HAP-1 (cell line): ENCODE measurements at regions not wholly inside any gene's neighbourhood (a gene's known extent, or its start where the extent isn't known, plus 50 kb on each side); places are given as distances from the start of the nearest gene placed in this dataset.
"Not testable (repeated sequence)": the region's sequence is repeated elsewhere in the genome, so short reads cannot be mapped to it uniquely, and the experiment has no call there.

ENCODE experiments used
- DNase-seq, 2 experiments: peaks; one replicate each; pipeline ENCODE4 v3.0.0-alpha.2; 2016 to 2020; ENCODE audit warnings: low spot score in 2 of 2
- H3K27me3 ChIP-seq: fragments of 250-450 bp; sonication (Bioruptor Pico); 2 replicates; pipeline ENCODE4 v1.5.1; 2020; ENCODE audit warnings: low read depth, mild to moderate bottlenecking, moderate library complexity
- H3K36me3 ChIP-seq: fragments of 250-450 bp; sonication (Bioruptor Pico); replicated peaks from 2 replicates; pipeline ENCODE4 v1.5.1; 2020; ENCODE audit warnings: mild to moderate bottlenecking
- H3K4me1 ChIP-seq: fragments of 250-450 bp; sonication (Bioruptor Pico); 2 replicates; pipeline ENCODE4 v1.5.1; 2020; ENCODE audit warnings: mild to moderate bottlenecking
- H3K4me3 ChIP-seq: fragments of 250-450 bp; sonication (Bioruptor Pico); 2 replicates; pipeline ENCODE4 v1.5.1; 2020; ENCODE audit warnings: mild to moderate bottlenecking, moderate library complexity
- H3K9me3 ChIP-seq: fragments of 250-450 bp; sonication (Bioruptor Pico); 2 replicates; pipeline ENCODE4 v1.5.1; 2020; ENCODE audit warnings: mild to moderate bottlenecking, moderate library complexity
- in situ Hi-C: fragments of 300-500 bp; cut with MboI; formaldehyde crosslinking; loops from 3 replicates; pipeline ENCODE4 v1.14.3; 2020; ENCODE audit warnings: low sequenced_read_pairs, inconsistent platforms, mixed read lengths

DNA sequence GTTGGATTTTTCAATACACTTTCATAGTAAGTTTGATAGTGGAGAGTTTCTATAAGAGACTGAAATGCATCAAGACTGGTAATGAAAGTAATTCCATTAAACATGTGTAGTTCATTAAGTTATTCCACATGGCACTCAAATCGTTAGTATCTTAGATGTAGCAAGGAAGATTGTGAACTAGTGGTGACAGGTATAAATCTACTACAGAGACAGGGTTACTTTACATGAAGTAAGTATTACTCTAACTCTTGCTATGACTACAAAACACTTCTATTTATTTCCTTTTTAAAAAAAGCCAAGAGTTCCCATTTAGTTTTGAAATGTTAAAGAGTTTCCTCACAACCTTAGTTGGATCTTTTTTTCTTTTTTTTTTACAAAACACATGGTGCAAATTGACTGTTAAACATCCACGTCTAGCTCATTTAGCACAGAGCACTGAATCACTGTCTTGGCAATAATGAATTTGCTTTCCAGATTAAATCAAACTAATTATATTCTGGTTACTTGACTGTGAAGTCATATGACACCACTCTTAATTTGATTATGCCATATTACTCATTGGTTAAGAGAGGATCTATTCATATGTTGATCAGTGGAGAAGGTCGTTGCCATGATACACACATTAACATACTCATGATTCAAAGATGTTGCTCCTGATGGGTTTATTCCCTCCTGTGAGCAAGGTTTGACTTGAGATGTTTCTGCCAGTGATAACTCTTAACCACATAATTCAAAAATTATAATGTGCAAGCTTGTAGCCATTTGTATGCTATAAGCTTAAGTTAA lies 644.8 kb downstream of the EFNA5 start:
- in situ Hi-C loops: no loop called here
- H3K9me3 ChIP-seq: no peaks in the 10 kb centered on the region

DNA sequence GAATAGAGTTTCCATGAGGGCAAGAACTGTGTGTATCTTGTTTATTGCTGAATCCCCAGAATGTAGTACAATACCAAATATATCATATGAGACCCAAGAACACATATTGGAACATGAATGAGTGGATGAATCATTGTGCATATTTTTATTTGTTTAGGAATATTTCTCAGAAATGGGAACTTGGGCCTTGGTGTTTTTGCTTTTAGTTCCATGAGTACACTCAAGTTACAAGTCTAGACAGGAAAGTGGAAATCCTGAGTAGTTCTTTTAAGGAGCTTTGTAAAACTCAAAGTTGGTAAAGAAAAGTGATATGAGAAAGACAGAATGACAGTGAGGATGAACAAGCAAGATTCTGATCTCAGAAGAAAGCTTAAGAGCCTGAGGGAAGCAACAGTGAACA lies 647.0 kb downstream of the EFNA5 start:
- Histone ChIP-seq H3K27me3 (no peaks in the 10 kb centered on the region), H3K36me3 (no peaks in the 10 kb centered on the region), H3K4me1 (peaks cover 17% of the 10 kb centered on the region), H3K4me3 (no peak overlapping the region), H3K9me3 (no peaks in the 10 kb centered on the region)
- in situ Hi-C loops: no loop called here
- no peak for DNase-seq

More for the DNA sequence above, 644.8 kb downstream of the EFNA5 start:
- Histone ChIP-seq H3K4me3 (no peak overlapping the region), H3K27me3 (no peaks in the 10 kb centered on the region), H3K4me1 (peaks cover 17% of the 10 kb centered on the region), H3K36me3 (no peaks in the 10 kb centered on the region)
- DNase-seq: peak; percentile 10 to 88

DNA sequence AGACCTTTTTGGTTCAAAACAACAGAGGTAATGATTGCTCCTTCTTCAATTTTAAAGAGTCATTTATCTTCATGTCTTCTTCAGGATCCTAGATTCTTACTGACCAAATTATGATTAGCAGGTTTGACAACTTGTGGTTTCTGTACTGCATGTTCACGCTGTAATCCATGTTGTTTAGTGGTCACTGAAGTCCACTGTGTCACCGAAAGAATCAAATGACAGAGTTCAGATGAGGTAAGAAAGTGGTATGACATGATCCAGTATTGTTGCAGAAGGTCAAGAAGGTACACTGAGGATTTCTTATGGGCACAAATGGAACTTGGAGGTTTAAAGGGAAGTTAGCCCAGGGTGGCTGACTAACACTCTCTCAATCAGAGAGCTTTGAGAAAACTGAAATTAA lies 649.2 kb downstream of the EFNA5 start:
- Histone ChIP-seq H3K4me1 (peaks cover 20% of the 10 kb centered on the region), H3K4me3 (no peak overlapping the region), H3K9me3 (no peaks in the 10 kb centered on the region), H3K36me3 (no peaks in the 10 kb centered on the region), H3K27me3 (no peaks in the 10 kb centered on the region)
- no peak for DNase-seq
- in situ Hi-C loops: no loop called here

DNA sequence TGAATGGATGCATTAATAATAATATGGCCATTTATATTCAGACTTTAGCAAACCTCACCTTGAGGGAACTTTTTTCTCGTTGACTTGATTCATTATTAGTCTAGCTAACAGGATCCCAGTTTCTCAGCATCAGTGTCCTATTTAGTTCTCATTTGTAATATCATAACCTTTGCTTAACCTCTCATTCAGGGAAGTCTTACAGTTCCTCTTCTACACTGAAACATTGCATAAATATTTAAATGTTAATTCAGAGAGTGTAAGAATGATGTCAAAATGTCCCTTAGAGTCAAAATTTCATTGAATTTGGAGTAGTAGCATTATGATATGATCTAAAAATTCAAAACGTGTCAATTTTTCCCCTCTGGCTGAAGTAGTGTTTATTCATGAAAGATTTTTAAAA lies 650.1 kb downstream of the EFNA5 start:
- no peaks in the 10 kb centered on the region for H3K36me3 ChIP-seq
- in situ Hi-C loops: no loop called here
- H3K4me1 ChIP-seq: peaks cover 11% of the 10 kb centered on the region
- H3K27me3 ChIP-seq: no peaks in the 10 kb centered on the region
- H3K9me3 ChIP-seq: no peaks in the 10 kb centered on the region
- H3K4me3 ChIP-seq: no peak overlapping the region
- no peak for DNase-seq

DNA sequence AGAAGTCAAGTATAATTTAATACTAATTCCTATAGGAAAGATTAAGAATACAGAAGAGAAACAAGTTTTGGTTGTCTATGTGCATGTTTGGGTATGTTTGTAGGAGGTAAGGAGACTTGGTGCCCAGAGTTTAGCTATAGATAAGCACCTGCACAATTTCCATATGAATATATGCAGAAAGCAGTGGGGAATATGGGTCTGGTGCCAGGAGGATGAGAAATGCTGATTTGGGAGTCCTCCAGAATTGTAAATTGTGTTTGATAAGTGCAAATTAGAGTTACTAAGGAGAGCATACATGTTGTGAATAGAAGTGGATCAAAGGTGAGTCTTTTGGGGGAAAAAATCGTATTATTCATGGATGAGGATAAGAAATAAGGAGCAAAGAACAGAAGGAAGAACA lies 653.1 kb downstream of the EFNA5 start:
- Histone ChIP-seq H3K4me3 (no peak overlapping the region), H3K27me3 (no peaks in the 10 kb centered on the region), H3K36me3 (no peaks in the 10 kb centered on the region), H3K9me3 (no peaks in the 10 kb centered on the region), H3K4me1 (peaks cover 8% of the 10 kb centered on the region; the same call in 1 of the 2 replicates)
- in situ Hi-C loops: no loop called here
- DNase-seq: no peak

DNA sequence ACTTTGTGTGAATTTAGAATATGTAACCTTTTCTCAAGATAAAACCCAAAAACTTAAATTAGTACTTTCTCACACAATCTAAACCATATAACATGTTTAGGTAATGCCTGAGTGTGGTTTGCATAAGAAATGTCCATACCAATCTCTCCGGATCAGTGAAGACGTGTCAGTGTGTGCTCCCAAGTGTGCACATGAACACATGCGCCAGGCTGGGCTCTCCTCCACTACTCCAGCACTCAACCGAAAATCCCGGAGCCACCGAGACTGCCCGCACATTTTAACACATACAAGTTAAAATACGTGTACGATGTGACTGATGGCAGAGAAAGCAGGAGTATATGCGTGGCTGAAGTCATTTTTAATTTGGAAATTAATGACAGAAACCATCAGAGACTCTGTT lies 658.4 kb downstream of the EFNA5 start:
- Histone ChIP-seq H3K4me1 (no peaks in the 10 kb centered on the region; the same call in 1 of the 2 replicates), H3K4me3 (no peak overlapping the region), H3K9me3 (no peaks in the 10 kb centered on the region), H3K27me3 (no peaks in the 10 kb centered on the region), H3K36me3 (no peaks in the 10 kb centered on the region)
- no peak for DNase-seq
- in situ Hi-C loops: no loop called here

DNA sequence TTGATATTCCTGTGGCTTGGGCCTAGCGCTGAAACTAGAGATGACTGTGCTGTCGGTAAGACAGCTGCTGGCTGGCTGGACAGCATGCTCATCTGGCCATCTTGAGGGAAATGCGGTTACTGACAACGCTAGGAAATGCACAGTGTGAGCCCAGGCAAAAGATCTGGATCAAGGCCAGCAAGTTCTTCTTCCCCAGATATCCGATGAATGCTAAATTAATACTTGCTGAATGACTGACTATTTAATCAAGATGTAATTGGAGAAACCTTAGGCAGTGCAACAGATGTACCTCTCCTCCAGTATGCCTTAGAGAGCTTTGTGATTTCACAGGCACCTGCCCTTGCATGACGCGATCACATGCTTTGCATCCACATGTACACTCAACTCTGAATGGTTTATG lies 659.1 kb downstream of the EFNA5 start:
- in situ Hi-C loops: no loop called here
- Histone ChIP-seq H3K27me3 (no peaks in the 10 kb centered on the region), H3K4me1 (no peaks in the 10 kb centered on the region), H3K4me3 (no peak overlapping the region), H3K9me3 (no peaks in the 10 kb centered on the region), H3K36me3 (no peaks in the 10 kb centered on the region)
- DNase-seq: no peak

DNA sequence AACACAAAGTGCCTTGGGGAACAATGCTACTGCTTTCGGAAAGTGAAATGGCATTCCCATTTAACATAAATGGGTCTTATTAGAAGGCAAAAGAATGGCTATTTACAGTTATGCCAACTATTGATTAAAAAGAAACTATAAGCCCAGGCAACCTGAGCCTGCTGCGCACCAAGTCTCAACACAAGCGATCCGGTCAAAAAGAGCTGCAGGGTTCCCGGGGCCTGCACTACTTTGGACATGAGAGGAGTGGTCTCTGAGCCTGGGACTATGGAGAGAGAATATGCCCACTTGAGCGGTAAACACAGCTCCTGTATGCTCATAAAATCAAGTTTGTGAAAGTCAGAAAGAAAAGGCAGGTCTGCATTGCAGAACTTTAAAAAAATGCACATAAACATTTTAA lies 660.7 kb downstream of the EFNA5 start:
- Histone ChIP-seq H3K9me3 (no peaks in the 10 kb centered on the region), H3K4me3 (no peak overlapping the region), H3K36me3 (no peaks in the 10 kb centered on the region), H3K4me1 (peaks cover 8% of the 10 kb centered on the region), H3K27me3 (no peaks in the 10 kb centered on the region)
- in situ Hi-C loops: no loop called here
- DNase-seq: no peak

DNA sequence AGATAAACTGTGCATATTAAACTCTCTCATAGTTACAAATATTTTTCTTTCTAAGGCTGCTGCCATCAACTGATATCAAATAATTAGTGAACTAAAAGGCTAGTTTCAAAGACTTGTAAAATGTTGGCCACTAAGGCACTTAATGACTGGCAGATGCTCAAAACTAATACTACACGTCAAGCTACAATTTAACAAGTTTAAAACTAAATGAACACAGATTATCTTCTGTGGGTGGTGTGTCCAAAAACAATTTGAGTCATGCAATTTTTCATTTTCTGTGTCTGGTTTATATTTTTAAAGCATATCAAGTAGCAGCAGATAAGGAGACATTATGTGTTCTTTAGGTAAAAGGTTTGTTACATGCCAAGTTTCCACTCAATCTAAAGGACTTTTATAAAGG lies 665.1 kb downstream of the EFNA5 start:
- no peaks in the 10 kb centered on the region for H3K27me3 ChIP-seq
- DNase-seq: no peak
- no peak overlapping the region for H3K4me3 ChIP-seq
- H3K9me3 ChIP-seq: no peaks in the 10 kb centered on the region
- no peaks in the 10 kb centered on the region for H3K36me3 ChIP-seq
- in situ Hi-C loops: no loop called here
- peaks cover 12% of the 10 kb centered on the region for H3K4me1 ChIP-seq

DNA sequence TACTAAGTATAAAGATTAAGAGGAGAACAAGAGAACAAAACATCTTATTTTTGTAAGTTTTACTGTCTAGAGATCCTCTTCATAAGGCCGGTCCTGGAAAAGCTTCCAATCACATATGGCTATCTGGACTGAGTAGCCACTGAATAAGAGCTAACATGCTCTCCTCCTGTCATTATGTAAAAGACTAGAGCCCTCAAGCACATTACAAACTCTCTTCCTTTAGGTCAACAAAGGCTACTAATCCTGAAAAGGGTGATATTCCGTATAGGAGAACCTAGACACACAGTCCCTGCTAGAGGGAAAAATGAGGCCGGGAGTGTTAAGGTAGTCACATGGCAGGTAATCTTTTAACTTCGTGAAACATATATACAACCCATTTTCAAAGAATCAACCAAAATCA lies 665.6 kb downstream of the EFNA5 start:
- Histone ChIP-seq H3K27me3 (no peaks in the 10 kb centered on the region), H3K4me1 (peaks cover 12% of the 10 kb centered on the region), H3K9me3 (no peaks in the 10 kb centered on the region), H3K4me3 (no peak overlapping the region), H3K36me3 (no peaks in the 10 kb centered on the region)
- DNase-seq: peak; percentile 12 to 75
- in situ Hi-C loops: no loop called here

DNA sequence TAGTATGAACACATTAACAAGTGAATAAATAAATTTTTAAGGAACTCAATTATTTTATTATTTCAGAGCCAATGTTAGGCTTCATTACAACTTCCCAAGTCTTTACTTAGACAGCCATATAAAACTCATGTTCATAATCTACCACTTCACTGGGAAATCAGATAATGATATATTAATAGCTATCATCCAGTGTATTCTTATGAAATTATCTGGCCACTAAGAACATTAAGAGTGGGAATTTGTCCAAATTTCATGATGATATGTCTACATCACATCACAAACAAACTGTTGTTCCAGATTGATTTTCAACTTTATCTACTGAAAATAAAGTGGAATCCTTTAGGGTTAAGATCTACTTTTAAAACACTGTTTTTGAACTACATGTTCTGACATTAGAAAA lies 668.6 kb downstream of the EFNA5 start:
- peak in 1 of 2 experiments; percentile 1 for DNase-seq
- no peaks in the 10 kb centered on the region for H3K36me3 ChIP-seq
- peaks cover 12% of the 10 kb centered on the region for H3K4me1 ChIP-seq
- in situ Hi-C loops: no loop called here
- no peaks in the 10 kb centered on the region for H3K27me3 ChIP-seq
- 0 out of 2 replicates have a peak, but pooled peaks cover 3% of the 10 kb centered on the region for H3K9me3 ChIP-seq
- no peak overlapping the region for H3K4me3 ChIP-seq

DNA sequence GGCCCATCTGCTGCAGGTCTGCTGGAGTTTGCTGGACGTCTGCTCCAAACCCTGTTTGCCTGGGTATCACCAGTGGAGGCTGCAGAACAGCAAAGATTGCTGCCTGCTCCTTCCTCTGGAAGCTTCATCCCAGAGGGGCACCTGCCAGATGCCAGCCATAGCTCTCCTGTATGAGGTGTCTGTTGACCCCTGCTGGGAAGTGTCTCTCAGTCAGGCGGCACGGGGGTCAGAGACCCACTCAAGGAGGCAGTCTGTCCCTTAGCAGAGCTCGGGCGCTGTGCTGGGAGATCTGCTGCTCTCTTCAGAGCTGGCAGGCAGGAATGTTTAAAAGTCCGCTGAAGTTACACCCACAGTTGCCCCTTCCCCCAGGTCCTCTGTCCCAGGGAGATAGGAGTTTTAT lies 671.2 kb downstream of the EFNA5 start:
- in situ Hi-C loops, H3K36me3 ChIP-seq, DNase-seq: not testable (repeated sequence)

DNA sequence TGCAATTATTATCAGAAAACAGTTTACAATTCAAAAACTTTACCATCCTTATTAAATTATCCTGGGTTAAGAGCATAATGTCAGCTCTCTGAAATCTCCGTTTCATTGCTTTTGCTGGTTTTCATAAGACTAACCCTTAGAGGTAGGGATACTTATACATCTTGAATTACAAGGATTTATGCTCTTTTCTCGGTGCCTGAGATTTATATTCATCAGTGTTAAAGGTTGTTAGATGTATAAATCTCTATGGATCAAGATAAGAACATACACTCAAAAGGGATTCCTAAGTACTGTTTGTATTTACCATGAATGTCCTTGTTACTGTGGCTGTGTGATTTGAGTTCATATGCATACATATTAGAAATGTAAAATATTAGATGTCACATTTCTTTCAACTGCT lies 684.7 kb downstream of the EFNA5 start:
- Histone ChIP-seq H3K36me3 (no peaks in the 10 kb centered on the region), H3K9me3 (no peaks in the 10 kb centered on the region), H3K4me1 (no peaks in the 10 kb centered on the region; the same call in 1 of the 2 replicates), H3K27me3 (no peaks in the 10 kb centered on the region), H3K4me3 (no peak overlapping the region)
- peak in 1 of 2 experiments; percentile 2 for DNase-seq
- in situ Hi-C loops: no loop called here

More for the DNA sequence above, 671.2 kb downstream of the EFNA5 start:
- not testable (repeated sequence) for H3K27me3 ChIP-seq, H3K9me3 ChIP-seq, H3K4me1 ChIP-seq, H3K4me3 ChIP-seq

DNA sequence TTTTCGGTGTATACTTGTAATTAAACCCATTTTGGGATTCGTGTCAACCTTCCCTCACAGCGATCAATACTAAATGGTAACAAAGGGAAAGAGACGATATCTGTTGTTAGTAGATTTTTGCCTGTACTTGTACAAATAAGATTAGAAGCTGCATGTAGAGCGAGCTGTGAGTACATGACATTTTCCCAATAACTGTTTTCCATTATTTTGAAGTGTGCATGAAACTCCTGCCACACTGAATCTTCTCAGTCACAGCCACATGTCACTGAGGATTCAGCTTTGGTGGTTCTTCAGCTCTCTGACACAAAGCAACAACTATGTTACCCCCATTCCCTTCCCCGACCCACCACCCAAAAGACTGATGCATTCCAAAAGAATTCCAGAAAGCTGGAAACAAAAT lies 685.6 kb downstream of the EFNA5 start:
- H3K4me3 ChIP-seq: no peak overlapping the region
- no peaks in the 10 kb centered on the region for H3K27me3 ChIP-seq
- no peaks in the 10 kb centered on the region; the same call in 1 of the 2 replicates for H3K4me1 ChIP-seq
- in situ Hi-C loops: no loop called here
- H3K36me3 ChIP-seq: no peaks in the 10 kb centered on the region
- DNase-seq: peak in 1 of 2 experiments; percentile 2
- H3K9me3 ChIP-seq: no peaks in the 10 kb centered on the region

DNA sequence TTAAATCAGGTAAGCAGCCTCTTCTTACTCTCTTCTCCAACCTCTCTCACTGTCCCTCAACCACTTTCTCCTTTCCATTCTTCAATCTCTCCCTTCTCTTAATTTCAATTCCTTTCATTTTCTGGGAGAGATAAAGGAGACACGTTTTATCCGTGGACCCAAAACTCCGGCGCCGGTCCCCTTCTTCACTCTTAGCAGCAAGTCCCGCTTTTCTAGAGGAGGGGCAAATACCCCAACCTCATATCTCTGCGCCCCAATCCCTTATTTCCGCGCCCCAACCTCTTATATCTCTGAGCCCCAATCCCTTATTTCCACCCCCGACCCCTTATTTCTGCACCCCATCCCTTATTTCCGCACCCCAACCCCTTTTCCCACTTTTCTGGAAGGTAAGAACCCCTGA lies 691.6 kb downstream of the EFNA5 start:
- H3K36me3 ChIP-seq, H3K4me3 ChIP-seq, H3K27me3 ChIP-seq, H3K4me1 ChIP-seq, DNase-seq, H3K9me3 ChIP-seq, in situ Hi-C loops: not testable (repeated sequence)
